GM19395 (cell line): ENCODE measurements at regions not wholly inside any gene's neighbourhood (a gene's known extent, or its start where the extent isn't known, plus 50 kb on each side); places are given as distances from the start of the nearest gene placed in this dataset.
"Not testable (repeated sequence)": the region's sequence is repeated elsewhere in the genome, so short reads cannot be mapped to it uniquely, and the experiment has no call there.

Source experiments
- ATAC-seq: cut with Tn5 transposase; IDR thresholded peaks from one replicate; pipeline ENCODE4 v1.9.1; 2021; ENCODE audit warnings: mild to moderate bottlenecking, moderate library complexity; ENCODE audit not compliant: unreplicated experiment

DNA sequence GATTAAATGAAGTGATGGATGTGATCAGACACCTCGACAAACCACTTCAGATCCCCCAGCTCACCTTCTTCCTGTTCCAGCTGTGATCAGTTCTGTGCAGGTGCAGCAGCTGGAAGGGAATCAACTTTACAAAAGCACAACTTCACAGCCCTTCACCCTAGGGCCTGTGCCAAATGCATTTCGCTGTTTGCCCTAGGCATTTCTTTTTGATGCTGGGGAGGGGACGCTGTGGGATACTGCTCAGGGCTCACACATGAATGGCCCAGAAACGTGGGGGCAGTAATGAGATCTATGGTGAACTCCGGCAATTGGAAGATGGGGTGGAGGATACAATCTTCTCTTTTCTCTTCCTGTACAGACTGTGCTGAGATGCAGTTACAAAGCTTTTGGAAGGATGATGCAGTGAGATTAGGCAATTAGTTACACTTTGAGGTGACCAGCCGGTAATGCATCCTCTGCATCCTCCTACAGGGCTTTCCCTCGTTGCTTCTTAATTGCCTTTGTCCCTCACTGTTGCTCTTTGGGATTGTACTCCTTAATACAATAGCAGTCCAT lies 215.1 kb upstream of the PITX2 start:
- no peak for ATAC-seq

DNA sequence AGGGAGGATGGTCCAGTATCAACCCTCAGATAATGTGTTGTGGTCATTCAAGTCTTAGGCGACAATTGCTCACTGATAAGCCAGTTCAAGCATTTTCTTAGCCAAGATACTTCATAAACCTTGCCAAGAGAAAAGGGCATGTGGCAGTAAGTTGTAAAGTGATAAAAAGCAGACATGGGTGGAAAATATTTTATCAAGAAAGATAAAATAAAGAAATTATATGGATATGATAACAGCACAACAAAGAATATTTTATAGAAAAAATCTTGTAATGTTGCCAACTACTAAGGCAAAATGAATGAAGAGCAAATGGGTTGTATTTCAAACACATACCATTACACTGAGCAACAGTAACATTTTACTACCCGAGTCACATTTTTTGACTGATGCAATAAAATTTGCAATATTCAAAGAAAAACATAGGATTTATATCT lies 217.4 kb upstream of the PITX2 start:
- no peak for ATAC-seq

DNA sequence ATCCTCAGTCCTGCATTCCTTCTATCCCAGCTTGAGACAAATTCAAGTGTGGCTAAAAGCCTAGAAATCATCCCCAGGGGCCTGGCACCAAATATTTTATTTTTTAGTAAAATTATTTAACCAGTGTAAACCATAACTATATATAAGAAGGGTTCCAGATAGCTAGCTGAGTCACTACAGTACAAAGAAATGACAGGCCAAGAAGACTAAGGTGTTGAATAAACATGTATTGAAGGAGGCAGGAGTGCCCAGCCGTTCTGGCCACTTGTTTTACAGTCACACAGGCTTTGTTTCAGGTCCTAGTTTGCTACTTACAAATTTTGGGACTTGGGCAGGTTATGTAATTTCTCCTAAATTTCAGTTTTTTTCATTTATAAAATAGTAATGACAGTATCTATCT lies 225.9 kb upstream of the PITX2 start:
- ATAC-seq = no peak

DNA sequence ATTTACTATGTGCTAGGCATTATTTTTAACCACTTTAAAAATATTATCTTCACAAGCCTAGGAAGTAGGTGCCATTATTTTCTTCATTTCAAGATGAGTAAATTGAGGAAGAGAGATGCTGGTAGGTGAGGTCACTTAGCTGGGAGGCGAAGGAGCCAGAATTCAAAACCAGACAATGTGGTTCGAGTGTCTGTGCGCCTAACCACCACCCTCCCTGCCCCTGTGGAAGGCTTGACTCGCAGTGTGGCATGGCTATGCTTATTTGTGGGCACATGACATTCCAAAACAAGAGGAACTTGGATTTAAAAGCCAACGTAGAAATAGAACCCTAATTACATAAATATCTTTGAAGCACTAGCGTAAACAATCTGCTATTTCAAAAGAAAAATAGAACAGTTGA lies 226.6 kb upstream of the PITX2 start:
- no peak for ATAC-seq

DNA sequence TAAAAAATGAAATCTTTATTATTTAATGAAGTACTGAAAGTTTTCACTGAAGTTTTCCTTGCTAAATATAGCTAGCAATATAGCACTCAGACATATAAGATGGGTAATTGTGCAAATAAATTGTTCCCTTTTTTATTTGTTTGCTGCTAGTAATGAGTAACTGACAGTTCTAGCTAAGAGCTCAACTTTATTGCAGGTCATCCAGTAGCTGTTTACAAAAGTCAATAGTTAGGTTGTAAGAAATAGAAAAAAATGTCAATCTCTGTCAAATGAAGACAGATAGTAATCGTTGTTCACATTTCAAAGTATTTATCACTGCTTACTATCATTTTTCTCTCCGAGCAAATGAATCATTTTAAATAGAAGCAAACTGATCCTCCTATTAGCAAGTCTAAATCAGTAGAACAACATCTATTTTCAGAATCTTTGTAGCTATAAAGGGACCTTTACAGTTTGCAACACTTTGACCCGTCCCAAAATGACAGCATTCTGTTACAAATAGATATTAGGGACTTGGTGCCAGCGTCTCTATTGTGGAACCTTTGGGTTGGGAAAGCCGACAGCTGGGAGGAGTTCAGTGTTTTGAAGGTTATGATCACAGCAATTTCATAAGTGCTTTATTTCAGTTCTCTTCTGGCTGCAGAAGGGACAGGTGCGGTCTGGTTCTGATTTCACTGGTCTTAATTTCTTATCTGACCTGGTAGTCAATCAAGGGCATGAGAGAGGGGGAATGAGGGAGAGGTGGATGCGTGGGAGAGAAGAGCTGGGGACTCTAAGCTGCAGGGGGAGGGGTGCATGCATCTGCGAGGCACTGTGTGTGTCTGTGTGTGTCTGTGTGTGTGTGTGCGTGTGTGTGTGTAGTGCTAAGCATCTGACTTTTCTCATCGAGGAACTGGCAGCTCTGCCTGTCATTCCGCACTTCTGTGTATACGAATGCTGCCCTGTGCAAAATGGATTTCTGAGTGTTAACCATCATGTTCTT lies 227.9 kb upstream of the PITX2 start:
- no peak for ATAC-seq

DNA sequence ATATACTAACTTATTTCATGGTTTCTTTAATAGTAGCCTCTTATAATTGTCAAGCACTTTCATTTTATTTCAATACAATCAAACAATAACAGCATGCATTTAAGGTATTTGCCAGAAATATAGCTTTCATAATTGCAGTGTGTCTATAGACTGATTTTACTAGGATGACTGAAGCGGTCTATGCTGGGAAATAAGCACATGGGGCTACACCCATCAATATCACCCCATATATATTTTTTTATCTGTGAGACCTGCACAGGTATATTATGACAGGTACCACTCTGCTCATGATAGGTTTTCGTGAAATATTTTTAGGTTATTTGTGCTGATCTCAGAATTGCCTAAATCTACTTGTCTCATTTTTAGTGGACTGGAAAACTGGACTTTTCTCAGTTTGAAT lies 229.1 kb upstream of the PITX2 start:
- ATAC-seq = no peak

DNA sequence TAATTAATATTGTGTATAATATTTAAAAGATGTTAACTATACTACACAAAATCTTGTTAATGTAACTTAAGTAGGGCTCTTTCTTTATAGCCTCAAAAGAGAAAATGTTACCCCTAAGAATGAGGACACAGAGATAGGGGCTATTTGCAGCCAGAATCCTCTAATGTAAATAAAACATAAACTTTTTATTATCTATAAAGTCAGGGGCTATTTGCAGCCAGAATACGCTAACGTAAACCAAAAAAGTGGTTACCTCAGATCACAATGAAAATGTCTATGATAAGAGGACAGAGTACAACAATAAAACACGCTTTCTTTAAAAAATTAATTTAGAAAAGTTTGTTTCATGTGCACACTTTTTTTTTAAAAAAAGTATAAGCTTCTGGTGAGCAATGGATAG lies 229.9 kb upstream of the PITX2 start:
- no peak for ATAC-seq

DNA sequence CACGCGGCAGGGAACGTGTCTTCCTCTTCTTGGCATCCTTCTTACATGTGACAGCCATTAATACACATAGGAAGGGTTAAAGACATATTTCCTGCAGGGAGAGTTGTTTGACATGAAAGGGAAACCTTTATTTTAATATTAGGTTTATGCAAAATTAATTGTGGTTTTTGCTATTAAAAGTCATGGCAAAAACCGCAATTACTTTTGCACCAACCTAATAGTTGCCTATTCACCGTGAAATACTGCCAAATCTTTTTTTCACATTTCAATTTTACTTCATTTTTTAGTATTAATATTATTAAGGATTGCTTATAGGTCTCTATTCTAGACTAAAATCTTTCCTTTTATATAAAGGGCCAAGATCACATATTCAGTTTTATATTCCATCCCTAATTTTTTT lies 230.4 kb upstream of the PITX2 start:
- no peak for ATAC-seq

DNA sequence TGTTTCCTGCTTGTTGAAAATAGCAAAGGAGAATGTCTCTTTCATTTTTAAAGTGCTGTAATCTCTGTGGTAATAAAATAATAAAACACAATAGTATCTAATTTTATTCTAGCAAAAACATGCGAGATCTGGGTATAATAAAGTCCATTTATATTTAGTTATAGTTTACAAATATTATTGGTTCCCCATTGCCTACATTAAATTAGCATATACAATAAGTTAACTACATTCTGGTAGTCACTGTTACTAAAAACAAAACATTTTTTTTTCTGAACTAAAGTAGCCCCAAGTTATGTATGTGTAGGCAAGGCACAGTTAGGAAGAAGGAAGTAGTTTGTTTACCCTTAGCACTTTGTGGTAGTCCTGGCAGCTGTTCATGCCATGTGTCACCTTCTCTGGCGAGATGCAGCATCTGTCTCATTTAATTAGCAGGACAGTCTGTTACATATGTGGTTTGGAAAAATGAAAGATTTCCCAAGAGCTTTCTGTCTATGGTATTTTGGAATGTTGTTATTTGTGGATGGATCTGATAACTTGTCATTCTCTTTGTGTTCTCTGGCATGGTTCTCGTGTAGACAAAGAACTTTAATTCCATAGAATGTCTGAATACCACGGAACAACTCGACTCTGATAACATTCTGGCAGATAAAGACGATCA lies 231.3 kb upstream of the PITX2 start:
- no peak for ATAC-seq

DNA sequence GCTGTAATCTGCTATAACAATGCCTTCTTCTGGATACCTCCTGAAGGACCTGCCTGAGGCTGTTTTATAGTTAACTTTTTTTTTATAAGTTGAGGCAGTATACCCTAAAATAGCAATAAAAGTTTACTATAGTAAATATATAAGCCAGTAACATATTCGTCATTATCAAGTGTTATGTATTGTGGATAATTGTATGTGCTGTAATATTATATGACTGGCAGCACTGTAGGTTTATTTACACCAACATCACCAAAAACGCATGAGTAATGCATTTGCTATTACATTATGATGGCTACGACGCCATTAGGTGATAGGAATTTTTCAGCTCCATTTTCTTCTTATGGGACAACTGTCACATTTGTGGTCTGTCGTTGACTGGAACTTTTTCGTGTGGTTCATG lies 237.2 kb upstream of the PITX2 start:
- no peak for ATAC-seq

DNA sequence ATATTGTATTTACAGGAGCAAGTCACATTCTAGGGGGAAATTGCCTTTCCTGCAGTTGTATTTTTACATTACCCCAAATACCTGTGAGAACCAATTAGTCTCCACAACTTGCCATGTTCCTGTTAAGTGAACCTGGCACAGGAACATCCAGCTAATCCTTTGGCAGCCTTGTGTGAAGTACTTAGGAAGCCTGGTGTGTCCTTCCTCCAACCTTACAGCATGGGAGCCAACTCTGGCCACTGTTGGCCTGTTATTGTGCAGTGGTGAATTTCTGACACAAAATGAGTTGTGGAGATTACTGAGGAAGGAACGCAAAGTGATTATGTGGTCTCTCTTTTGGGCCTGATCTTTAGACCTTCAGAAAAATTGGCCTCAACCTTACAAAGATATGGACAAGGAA lies 238.0 kb upstream of the PITX2 start:
- no peak for ATAC-seq

DNA sequence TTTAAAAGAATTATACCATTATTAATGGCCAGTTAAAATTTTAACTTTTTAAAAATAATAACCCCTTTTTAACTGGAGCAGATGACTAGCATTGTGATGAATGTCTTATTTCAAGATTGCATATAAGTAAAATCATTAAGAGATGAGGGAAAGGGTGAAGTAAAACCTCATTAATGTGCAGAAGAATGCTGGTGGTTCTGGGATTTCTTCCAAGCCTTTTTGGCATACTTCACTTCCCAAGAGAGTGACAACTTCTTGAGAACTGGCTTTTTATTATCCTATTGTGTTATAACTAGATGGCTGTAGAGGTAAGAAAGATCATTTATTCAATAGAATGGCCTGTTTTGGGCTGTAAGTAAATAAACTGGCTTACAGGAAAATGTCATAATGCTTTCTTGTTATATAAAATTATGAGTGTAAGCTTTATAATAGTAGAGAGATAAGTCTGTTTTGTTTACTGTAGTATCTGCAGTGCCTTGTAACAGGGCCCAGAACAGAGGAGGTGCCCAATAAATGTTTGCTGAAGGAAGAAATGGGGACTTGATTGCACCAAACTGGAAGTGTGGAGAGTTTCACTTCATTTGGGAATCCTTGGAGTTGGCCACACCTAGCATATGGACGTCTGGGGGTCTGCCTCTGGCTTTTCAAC lies 242.9 kb upstream of the PITX2 start:
- ATAC-seq = no peak

DNA sequence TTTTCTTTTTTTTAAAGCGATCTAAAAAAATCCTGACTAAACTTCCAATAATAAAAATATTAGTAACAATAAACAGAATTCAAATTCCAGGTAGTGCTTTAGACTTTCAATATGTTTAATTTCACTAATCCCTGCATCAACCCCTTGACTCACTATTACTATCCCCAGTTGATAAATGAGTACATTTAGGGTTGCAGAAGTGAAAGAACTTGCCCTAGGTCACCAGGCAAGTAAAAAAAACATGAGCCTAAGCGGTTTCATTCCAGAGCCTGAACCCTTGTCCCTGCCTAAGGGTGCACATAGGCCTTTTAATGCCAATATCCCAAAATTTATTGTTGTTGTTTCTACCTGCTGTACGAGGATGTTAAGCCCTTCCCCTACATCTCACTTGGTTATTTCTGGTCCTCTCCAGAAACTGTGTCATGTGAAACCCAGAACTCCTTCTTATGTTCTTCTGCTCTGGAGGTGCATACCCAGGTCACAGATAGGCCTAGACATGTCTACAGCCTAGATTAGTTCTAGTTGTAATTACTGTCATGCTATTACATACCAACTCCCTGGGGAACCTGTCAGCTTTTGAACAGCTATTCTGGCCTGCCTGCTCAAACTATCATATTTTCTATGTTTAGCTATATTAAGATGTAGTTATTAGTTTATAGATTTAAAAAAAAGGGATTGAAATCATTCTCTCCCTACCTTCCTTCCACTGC lies 244.5 kb upstream of the PITX2 start:
- peak; percentile 61 for ATAC-seq

DNA sequence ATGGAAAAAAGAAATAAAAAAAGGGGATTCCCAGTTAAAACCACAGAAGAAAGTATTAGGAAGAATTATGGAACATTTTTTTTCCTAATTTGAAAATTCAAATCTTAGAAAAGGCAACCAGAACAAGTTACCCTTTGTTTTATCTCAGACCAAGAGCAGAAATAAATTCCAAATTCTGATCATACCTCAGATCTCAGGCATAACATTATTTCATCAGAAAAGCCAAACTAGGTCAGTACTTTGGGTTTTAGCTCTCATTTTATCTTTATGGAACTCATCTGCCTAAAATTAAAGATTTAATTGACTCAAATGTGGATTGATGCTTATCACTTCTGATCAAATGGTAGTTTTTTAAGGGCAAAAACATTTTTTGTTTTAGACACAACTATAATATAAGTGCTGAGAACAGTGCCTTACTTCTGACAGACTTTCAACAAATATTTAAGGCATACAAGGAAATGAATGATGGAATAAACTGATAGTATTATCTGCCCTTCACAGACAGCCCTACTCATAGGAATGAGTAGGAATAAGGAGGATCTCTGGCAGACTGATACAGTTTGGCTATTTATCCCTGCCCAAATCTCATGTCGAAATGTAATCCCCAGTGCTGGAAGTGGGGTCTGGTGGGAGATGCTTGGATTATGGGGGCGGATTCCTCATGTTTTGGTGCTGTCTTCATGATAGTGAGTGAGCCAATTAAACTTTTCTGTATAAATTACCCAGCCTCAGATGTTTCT lies 245.3 kb upstream of the PITX2 start:
- no peak for ATAC-seq

DNA sequence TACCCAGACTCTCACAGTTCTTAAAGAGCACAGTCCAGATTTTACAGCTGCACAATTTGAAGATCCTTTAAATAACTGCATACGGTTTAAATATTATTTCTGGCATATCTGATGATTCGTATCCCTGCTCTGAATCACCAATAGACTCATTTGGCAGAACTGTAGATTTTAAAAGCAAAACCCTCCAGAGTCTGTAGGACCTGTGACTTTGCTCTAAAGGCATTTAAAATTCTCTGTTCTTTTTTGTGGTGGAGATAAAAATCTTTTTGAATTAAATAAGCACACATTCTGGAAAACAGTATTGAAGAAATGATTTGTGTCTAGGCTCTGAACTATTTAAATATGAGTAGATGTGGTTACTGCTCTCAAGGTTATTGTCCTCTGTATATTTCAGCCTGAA lies 246.2 kb upstream of the PITX2 start:
- no peak for ATAC-seq

DNA sequence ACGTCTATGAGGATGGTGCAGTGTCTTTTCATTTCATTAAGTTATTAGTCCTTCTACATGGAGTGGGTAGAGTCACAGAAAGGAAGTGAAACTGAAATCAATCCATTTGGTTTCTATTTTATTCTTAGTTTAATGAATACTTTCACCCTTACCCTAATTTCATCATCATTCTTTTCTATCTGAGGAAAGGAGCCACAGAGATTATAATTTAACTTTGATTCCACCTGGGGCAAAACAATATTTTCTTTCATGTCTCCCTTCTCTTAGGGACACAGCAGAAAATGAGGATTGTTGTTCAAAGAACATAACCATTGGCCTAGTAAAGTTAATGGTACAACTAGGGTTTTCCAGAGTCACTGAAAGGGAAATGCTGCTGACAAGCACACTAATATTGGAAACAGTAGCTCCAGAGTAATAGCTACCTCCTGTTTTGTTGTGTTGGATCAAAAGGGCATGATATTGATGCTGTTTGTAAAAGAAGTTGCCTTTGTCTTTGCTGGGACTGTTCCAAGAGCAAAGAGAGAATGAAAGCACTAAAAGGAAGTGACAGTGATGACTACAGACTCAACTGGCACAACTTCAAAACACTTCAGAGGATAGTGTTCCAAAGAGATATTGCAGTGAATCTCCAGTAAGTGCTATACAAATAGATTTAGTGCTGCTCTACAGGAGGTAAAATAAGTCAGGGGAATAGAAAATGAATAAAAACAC lies 247.1 kb upstream of the PITX2 start:
- ATAC-seq = peak; percentile 92

DNA sequence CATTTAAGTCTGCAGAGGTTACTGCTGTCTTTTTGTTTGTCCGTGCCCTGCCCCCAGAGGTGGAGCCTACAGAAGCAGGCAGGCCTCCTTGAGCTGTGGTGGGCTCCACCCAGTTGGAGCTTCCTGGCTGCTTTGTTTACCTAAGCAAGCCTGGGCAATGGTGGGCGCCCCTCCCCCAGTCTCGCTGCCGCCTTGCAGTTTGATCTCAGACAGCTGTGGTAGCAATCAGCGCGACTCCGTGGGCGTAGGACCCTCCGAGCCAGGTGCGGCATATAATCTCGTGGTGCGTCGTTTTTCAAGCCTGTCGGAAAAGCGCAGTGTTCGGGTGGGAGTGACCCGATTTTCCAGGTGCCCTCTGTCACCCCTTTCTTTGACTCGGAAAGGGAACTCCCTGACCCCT lies 253.3 kb upstream of the PITX2 start:
- ATAC-seq = not testable (repeated sequence)

DNA sequence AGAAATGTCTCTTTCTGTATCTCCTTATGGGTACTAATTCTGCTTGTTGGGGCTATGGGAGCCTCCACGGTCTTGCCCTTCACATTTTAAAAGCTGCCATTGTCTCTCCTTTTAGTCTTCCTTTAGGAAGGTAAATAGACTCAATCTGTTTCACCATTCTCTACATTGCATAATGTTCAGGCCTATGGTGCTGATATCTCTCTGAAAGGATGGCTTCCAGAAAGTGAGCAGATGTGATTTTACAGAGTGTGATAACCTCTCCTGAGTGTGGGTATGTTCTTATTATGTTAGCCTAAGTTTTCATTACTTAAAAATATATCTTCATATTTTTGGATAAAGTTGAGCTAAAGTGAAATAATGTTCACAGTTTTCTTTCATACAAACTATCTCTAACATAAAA lies 254.0 kb upstream of the PITX2 start:
- no peak for ATAC-seq

DNA sequence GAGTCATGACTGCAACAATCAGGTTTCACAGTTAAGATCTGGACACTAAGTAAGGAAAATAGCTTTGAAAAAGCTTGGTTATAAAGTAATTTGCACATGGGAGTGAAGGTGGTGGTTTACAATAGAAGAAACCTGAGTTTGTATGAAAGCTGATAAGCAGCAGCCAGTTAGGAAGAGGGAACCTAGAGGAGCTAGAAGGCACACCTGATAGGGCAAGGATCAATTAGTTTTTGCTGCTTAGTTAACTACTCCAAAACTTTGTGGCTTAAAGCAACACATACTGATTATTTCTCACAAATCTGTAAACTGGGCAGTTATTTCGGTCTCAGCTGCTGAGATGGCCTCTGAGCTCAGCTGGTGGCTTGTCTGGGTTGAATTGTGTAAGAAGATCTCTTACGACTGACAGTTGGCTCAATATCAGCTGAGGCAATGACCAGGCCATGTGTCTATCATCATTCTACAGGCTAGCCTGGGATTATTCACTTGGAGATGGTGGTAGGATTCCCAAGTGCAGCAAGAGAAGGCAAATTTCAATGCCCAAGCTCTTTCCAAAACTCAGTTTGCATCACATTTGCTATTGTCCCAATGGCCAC lies 255.0 kb upstream of the PITX2 start:
- no peak for ATAC-seq
